HG02642 (cell line): ENCODE measurements at regions not wholly inside any gene's neighbourhood (a gene's known extent, or its start where the extent isn't known, plus 50 kb on each side); places are given as distances from the start of the nearest gene placed in this dataset.

Experiments
- ATAC-seq: cut with Tn5 transposase; IDR thresholded peaks from one replicate; pipeline ENCODE4 v1.9.1; 2021; ENCODE audit warnings: mild to moderate bottlenecking; ENCODE audit not compliant: unreplicated experiment, poor library complexity

DNA sequence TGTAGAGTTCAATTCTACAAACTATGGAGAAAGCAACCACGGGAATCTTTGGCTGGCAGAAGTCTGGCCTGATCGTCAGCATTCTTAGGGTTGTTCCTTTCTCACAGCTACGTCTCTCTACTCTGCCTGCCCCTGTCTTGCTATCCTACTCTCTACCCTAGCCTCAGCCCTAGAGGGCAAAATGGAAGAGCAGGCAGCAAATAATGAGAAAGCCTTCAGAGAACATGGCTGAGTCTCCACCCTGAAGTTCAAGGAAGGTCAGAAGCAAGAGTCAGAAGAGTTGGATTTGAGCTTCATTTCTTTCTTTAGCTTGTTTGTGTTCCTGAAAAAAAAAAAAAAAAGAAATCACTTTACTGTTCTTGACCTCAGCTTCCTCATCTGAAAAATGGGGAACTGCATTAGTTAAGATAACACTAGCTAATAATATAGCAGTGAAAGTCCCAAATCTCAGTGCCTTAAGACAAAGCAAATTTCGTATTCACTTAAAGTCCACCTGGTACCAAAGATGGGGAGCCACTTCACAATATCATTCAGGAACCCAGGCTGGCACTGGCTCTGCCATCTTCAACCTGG lies 50.2 kb upstream of the CCND2 start:
- ATAC-seq, result no peak

DNA sequence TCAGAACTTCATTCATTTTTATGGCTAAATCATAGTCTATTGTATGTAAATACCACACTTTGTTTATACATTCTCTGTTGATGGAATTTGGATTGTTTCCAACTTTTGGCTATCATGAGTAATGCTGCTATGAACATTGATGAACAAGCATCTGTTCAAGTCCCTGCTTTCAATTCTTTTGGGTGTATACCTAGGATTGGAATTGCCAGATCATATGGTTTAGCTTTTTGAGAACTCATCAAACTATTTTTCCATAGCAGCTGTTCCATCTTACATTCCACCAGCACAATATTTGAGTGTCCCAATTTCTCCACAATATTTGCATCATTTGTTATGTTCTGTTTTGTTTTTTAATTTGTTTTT lies 52.3 kb upstream of the CCND2 start:
- no peak for ATAC-seq

DNA sequence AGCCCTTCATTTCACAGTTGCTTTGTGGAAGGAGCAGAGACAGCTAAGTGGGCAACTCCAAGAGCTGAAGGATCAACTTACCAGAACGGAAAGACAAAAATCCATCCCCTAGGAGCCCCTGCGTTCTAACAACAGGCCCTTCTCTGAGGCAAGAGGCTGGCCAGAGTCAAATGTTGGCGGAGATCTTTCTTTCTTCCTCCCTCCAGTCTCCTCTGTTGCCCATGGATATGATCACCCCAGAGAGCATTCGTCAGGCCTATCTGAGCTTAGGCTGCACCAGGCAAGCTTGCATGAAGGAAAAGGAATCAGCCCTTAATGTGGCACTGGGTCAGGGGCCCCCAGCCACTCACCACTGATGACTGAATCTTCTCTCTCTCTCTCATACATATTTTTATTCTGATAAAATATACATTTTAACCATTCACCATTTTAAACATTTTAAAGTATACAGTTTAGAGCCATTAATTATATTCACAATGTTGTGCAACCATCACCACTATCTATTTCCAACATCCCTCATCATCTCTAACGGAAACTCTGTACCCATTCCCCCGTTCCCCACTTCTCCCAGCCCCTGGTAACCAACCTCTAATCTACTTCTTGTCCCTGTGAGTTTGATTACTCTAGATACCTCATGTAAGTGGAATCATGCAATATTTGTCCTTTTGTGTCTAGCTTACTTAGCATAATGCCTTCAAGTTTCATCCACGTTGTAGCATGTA lies 52.9 kb upstream of the CCND2 start:
- ATAC-seq, result no peak

DNA sequence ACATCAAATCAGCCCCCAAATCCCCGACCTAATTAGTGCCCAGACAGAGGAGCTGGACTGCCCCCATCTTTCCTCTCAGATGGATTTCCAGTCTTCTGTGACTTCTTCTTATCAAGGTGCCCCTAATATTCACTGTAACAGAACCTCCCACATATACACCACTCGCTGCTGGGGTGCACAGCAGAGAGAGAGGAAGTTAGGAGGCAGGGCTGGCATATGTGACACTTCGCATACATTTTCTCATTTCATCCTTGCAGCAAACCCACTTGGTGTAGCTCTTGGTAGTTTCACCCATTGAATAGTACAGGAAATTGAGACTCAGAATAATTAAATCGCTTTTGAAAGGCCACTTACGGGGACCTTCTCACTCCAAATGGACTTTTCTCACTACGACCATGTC lies 56.5 kb upstream of the CCND2 start:
- ATAC-seq, result no peak

DNA sequence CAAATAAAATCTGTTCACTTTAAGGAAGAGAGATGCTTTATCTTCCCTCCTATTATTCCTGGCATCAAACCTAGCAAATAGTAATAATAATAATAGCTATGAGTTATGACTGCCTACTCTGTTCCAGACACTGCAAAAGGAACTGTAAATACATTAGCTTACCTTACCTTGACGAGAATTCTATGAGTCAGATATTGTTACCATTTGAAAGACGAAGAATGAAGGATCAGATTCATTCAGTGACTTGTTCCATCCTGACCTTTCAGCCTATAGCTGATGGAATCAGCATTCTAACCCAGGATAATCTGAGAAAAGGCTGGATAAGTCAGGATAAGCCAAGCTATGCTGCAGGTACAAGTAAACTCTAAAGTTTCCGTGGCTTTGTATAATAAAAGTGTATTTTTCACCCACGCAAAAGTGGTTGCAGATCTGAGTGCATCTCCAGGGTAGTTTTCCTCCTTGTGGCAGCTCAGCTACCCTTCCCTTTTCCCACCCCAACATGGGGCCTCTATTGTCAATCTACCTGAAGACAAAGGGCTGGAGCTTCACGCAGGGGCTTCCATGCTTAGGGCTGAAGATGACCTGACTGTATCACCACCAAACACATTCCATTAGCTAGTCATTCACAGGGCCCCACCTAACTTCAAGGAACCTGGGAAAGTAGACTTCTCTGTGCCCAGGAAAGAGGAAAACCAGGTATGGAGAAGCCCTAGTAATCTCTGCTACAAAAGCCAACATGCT lies 57.2 kb upstream of the CCND2 start:
- peak; percentile 10 for ATAC-seq

DNA sequence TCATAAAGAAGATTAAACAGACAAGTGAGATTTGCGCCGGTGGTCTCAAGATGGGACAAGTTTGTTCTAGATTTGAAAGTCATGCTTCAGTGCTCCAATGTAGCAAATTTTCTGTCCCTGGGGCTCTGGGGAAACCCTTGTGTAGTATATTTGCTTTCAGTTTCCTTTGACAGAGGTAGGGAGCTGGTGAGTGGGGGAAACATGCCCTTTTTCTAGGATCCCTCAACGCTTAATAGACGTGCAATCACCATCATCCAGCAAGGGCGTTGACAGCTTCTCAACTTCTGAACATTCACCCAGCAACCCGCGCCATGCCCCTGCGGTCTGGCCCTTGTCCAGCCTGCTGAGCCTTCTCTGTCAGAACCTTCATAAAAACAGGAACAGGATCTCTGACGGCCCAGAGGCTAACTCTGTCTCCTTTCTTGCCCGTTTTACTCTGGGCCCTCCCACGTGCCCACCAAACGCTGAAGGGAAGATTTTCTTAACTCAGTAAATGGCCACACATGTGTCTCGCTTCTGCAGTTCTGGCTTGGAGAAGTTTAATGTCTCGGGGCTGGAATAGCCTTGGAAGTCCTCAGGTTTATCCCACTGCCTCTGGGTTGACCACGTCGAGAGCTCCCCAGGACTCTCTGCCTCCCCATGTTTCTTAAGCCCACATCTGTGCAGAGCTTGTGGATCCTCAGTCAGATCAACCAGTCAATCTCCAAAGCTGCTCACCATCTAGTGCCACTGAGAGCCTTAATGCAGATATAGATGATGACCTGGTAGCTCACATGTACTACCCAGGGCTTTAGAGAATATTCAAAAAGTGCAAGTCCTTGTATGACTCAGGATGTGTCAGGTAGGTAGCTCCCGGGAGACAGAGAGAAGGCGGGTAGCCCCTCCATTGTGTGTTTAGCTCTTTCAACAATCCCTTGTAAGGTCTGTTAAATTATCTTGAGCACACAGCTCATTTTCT lies 58.1 kb upstream of the CCND2 start:
- peak; percentile 69 for ATAC-seq

DNA sequence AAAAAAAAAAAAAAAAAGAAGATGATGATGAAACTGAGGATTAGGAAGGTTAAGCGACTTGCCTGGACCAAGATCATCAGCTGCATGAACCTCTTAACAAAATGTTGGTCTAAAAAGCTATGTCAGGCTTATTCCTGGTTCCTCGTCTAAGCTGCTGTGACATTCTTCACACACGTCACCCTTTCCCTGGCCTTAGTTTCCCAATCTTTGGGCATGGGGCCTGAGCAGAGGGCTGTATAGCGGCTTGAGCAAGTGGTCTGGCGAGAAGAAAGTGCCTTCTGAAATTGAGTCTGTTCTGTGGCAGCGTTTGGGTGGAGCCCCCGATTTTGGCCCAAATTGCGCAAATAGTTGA lies 58.7 kb upstream of the CCND2 start:
- ATAC-seq, result peak; percentile 8

DNA sequence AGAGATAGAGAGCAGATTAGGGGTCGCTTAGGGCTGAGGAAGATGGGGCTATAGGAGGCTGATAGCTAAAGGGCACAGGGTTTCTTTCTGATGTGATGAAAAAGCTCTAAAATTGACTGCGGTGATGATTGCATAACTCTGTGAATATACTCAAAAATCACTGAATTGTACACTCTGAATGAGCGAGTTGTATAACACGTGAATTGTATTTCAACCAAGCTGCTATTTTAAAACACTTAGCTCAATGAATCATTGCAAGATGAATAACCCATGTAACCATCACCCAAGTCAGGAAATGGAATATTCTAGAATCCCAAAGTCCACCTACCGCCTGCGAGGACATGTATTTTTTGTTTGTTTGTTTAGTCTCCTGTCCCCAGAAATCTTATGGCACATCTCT lies 60.1 kb upstream of the CCND2 start:
- ATAC-seq, result no peak

DNA sequence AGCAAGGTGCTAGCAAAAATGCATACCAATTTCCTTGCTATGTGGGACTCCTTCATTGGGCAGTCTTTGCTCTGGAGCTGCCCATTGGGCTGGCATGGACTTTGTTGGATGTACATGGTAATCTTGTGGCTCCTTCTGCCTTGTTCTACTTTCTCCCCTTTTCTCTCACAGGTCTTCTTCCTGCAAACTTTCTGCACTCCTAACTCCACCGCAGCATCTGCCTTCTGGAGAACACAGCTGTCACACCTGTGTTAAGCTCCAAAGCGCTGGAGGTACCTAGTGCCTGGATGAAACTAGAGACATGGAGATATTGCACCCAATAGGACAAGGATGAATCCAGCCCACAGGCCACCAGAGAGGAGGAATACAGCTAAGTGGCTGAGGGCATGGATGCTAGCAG lies 60.7 kb upstream of the CCND2 start:
- no peak for ATAC-seq

DNA sequence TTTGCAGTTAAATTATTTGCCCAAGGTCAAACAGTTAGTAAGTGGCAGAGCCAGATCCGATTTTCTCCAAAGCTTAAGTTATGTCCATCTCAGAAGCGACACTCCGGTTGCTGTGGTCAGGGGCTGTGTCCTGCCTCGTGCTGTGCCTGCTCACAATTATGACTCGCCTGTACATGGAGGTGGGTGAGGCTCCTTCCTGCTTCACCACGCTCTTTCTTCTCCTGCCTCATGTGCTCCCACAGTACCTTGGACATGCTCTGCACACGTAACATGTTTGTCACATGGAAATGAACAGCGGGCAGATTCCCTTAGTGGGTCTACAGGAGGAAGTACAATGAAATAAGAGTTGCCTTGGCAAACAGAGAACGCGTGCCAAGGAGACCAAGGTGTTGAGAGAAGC lies 62.2 kb upstream of the CCND2 start:
- no peak for ATAC-seq

DNA sequence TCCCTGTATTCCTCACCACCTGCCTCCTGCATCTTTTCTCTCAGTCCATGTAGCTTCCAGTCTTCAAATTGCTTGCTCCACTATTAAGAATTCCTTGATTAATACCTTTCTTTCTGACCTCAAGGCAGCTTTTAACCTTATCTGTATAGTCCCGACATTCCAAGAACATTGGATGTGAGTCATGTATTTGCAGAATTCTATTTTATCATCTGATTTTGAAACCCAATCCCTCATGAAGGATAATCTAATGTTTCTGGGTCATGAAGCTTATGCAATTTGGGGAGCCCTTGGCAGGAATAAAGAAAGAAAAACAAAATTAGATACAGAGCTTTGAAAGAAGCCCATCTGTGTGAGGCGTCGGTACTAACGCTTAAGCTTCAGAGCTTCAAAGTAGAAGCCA lies 63.4 kb upstream of the CCND2 start:
- ATAC-seq, result no peak

DNA sequence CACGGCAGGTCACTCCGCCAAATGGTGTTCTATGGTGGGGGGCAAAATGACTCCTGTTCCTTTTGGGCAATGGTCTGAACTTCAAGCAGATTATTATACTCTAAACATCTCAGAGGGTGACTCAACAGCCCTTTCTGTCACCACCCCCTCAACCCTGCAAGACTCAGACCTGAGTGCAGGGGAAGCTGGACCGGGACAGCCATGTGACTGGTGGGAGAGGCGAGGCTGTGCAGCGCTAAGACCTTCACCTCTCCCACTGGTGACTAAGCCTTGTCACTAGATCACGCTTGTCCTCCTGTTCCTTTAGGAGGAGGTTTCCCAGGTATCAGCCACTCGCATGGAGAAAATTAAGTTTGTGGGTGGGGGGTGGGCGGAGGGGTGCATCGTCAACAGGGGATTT lies 67.1 kb upstream of the CCND2 start:
- no peak for ATAC-seq

DNA sequence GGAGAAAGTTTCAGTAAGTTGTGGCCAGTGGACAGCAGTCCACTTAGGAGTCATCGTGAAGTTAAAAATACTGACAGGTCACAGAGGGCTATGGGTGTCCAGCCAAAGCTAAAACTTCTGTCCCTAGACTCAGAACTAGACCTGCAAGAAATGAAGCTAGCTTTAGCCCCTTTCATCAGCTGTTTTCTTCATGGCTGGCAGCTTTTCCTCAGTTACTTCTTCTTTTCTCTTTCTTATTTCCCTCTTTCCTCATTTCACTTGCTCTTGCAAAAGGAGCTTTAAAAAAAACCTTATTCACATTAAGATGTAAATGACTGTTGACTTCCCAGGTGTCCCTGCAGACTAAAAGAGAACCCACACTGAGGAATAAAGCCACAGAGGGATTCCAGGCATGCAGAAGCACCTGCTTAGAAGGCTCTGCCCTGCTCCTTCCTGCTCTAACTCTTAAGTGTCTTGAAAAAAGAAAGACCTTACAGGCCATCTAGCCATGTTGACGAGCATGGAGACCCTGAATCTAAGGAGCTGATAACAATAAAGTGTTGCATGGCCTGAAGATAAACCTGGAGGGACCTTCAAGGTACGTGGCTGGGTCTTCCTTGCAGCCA lies 69.7 kb upstream of the CCND2 start:
- no peak for ATAC-seq

DNA sequence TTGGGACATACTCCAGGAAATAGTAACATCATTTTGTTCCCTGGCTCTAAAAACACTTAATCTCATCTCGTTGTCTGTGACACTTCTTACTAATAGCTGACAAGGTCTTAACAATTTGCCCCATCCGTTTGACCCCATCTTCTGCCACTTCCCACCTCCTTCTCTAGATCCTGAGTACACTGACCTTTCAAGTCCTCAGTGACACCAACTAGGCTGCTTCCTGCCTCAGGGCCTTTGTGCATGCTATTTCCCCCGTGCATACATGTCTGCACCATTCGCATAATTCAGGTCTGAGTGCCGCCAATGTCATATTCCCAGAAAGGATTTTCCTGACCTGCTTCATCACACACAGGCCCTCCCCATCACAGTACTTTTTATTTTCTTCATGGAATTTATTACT lies 70.6 kb upstream of the CCND2 start:
- ATAC-seq, result no peak

DNA sequence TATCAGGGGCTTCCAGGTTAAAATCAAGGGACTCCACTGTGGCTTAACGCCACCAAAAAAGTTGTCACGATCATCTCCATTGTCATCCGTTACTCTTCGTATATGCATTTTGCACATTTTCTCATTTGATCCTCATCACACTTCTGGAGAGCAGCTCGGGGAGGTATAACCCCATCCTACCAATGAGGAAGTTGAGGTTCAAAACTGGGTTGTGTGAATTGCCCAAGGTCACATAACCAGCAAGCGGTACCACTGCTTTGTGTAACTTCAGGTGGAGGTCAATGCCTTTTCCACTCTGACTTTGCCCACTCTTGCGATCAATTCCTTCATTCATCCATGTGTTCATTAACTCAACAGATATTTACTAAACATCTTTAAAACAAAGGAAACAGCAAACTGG lies 71.1 kb upstream of the CCND2 start:
- ATAC-seq, result no peak

DNA sequence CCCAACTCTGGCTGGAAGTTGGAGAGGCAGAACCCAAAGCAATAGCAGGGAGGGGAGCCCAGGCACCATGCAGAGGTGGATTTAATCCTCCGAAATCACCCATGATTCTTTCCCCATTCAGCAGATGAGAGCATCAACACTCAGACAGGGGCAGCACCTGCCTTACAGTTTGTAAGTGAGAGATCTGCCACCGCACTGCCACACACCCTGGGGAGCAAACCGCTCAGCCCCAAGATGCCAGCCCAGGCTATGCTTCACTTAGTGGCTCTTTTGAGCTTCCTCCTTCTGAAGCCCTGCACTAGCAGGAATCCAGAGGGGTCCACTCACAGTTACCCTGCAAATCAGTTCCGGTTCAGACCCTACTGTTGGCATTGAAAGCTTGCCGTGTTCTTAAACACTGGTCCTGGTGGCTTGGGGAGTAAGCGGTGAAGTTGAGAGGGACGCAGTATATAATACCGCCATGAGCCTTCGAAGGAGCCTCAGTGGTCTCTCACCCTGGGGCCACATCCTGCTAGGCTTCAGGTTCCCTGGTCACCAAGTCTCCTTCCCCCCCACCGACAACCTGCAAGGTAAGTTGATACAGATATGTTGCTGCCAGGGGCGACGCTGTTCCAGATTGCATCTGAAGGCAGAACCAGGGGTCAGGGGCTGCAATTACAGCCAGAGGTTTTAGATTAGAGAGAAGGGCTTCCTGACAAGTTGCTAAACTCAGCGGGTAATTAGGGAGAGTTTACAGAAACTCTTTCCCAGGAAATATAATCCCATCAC lies 72.0 kb upstream of the CCND2 start:
- ATAC-seq, result no peak

DNA sequence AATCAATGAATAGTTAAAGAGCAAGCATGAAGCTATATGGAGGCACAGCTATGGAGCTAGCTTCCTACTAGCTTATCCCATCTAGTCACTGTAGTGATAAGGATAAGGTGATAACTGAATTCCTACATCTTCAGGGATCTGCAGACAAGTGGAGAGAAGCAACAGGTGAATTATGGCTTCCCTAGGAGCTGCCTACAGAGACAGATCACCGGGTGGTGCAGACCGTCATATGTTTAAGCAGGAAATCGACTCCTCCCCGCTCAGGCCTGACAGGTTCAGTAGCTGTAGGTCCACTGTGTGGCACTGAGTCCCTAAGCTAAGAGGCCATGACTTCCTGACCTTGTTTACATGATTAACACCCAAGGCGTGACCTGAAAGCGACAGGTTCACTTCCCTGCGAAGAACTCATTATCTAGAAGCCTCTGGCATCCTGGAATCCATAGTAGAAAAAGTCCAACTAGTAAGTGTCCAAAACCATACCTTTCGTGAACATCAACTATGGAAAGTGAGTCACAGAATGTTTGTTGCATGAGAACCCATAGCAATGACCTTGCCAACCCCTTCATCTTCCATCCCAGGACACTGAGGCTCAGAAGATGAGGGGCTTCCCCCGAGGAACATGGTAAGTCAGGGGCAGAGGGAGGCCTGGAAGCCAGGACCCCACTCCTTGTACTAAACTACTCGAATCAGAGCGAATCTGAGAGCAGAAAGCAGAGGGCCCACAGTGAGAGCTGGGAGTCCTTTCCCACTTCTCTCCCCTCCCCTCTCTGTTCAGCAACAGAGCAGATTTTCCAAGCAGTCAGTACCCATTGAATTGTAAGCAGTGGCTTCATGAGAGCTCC lies 75.4 kb upstream of the CCND2 start:
- ATAC-seq, result no peak

DNA sequence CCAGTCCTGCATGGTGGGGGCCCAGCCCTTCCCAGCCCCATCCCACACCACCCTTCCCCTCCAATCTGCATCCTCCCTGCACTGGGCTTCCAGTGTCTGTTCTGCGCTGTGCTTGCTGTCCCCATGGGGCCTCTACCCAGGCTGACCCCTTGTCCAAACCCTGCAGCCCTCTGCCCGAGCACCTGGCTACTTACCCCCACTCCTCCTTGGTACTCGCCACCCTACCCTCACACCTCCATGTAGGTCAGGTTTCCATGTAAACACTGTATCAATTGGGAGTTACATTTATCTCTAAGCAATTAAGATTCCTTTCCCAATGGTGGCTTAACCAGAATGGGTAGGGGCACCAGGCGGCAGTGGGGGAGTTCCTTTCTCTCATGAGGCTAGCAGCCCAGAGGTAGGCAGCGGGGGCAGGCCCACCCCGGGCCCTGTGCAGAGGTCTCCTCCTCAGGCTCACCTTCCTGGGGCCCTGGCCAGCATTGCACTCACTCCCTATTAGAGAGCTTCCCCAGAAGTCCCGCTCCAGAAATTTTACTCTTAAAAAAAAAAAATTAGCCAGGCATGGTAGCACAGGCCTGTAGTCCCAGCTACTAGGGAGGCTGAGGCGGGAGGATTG lies 76.6 kb upstream of the CCND2 start:
- no peak for ATAC-seq
